Testis (tissue), 2 donors: ENCODE measurements at regions not wholly inside any gene's neighbourhood (a gene's known extent, or its start where the extent isn't known, plus 50 kb on each side); places are given as distances from the start of the nearest gene placed in this dataset.

Experiments used
- POLR2A ChIP-seq: fragments of 450-650 bp; IDR thresholded peaks from one replicate; pipeline ENCODE4 v1.6.1; 2017; ENCODE audit warnings: antibody characterized with exemption, mild to moderate bottlenecking, moderate library complexity
- TF ChIP-seq, protein P1 (sequence below), 3 experiments: fragments of 450-650 bp in 2 of 3; fragments of 200-600 bp in 1 of 3; sonication (generic) in 1 of 3; IDR thresholded peaks; one replicate each; pipeline ENCODE4 v1.5.1; 2016 to 2019; ENCODE audit warnings: antibody characterized with exemption in 3 of 3, mild to moderate bottlenecking in 2 of 3, moderate library complexity in 1 of 3

DNA sequence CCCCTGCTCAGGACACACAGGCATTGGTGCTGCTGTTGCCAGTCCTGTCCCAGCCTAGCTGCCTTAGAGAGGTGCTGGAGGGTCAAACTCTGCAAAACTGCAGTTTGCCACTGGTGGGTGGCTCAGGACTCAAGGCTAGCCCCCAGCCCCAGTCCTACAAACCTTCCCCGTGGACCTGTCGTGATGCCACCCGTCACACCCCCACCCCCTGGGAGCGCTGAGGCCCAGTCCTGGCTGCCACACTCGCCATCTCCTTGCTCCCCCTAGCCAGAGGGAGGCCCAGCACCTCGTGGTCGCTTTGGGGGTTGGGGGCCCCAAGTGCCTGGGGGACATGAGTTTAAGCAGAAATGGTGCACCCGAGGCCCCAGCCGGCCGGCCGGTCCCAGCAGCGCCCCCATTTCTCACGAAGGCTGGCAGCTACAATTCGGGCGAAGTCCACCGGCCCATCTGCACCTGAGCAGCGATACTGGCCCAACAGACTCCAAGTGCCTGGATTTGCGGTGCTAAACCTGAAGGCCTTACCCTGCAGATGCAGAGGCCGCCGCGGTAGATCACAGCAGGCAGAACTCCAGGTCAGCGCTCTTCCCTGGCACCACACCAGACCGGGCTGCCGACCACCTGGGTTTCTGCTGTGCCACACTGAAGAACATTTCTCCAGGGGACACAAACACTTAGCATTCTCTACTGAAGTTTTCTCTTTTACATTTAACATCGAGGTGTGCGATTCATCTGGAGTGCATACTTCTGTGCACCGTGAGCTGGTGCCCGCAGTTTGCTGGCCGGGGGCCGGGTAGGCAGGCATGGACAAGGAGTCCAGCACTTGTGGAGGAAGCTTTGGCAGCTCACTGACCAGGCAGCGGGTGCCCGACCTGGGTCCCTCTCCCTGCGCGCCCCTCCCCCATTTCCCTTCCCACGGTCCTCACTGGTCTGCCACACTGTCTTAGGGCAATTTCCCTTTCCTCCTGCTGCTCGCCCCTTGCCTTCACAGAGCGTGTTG lies 130.0 kb downstream of the KCNJ12 start:
- TF ChIP-seq, protein P1, sequence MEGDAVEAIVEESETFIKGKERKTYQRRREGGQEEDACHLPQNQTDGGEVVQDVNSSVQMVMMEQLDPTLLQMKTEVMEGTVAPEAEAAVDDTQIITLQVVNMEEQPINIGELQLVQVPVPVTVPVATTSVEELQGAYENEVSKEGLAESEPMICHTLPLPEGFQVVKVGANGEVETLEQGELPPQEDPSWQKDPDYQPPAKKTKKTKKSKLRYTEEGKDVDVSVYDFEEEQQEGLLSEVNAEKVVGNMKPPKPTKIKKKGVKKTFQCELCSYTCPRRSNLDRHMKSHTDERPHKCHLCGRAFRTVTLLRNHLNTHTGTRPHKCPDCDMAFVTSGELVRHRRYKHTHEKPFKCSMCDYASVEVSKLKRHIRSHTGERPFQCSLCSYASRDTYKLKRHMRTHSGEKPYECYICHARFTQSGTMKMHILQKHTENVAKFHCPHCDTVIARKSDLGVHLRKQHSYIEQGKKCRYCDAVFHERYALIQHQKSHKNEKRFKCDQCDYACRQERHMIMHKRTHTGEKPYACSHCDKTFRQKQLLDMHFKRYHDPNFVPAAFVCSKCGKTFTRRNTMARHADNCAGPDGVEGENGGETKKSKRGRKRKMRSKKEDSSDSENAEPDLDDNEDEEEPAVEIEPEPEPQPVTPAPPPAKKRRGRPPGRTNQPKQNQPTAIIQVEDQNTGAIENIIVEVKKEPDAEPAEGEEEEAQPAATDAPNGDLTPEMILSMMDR (IDR thresholded peaks at IDR 0.05), result no peak
- no peak for TF ChIP-seq POLR2A
